Neural progenitor cell (in vitro differentiated cells): ENCODE measurements at regions not wholly inside any gene's neighbourhood (a gene's known extent, or its start where the extent isn't known, plus 50 kb on each side); places are given as distances from the start of the nearest gene placed in this dataset.

Source experiments
- CTCF ChIP-seq: fragments of 200-600 bp; sonication (generic); IDR thresholded peaks from 2 replicates; pipeline ENCODE4 v1.5.1; 2017; ENCODE audit warnings: antibody characterized with exemption, mild to moderate bottlenecking
- EZH2 ChIP-seq: fragments of 200-600 bp; sonication (generic); IDR thresholded peaks from 2 replicates; pipeline ENCODE4 v1.6.1; 2017; ENCODE audit warnings: antibody characterized with exemption, mild to moderate bottlenecking, moderate library complexity
- EZH2phosphoT487 ChIP-seq: fragments of 200-600 bp; sonication (generic); IDR thresholded peaks from 2 replicates; pipeline ENCODE4 v1.6.1; 2017; ENCODE audit warnings: antibody characterized with exemption

GRCh38 chr15:26182441-26182840 is 319.3 kb upstream of the ATP10A start:
- TF ChIP-seq CTCF, result no peak
- no peak for TF ChIP-seq EZH2
- no peak for TF ChIP-seq EZH2phosphoT487
